ENCODE measurements at regions not wholly inside any gene's neighbourhood (a gene's known extent, or its start where the extent isn't known, plus 50 kb on each side); places are given as distances from the start of the nearest gene placed in this dataset.
A peak's percentile ranks its signal among the peaks of the same experiment; 100 is the strongest.

DNA sequence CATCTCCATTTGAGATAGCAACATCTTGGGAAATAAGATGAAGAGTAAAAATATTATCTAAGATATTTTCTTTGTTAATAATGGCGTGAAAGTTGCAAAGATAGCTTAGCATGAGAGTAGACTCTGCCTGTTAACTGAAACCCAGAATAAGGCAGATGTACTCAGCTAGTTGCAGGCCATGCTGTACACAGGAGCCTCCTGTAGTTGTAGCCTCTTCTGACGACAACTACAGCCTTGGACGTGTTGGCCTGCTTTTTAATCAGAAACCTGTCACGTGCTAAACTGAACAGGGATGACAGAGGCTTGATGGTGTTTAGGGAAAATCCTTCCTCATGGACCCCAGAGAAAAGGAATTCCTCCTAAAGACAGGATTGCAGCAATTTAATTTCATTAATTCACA, 155.1 kb upstream of the TMEM229A start:
- Histone ChIP-seq H3K27me3 (ENCODE audit: insufficient read depth) (no peaks in the 10 kb centered on the region), H3K4me3 (ENCODE audit: low read depth in 2 of 2, low read length in 1 of 2) (no peak overlapping the region), H3K9me2 (no peaks in the 10 kb centered on the region), H3K4me1 (ENCODE audit: control insufficient read depth in 1 of 2, insufficient read depth in 2 of 2, low read depth in 1 of 2, low read length in 1 of 2) (peaks cover 0 to 5% of the 10 kb centered on the region in 2 experiments; a peak in 1 of 4 replicates), H3K79me2 (ENCODE audit: insufficient read depth) (no peaks in the 10 kb centered on the region), H3K9ac (no peak overlapping the region), H2AFZ (ENCODE audit: low read depth) (no peak overlapping the region), H3K9me3 (no peaks in the 10 kb centered on the region), H3F3A (replicated peaks; ENCODE audit: insufficient read depth) (peaks cover 5% of the 10 kb centered on the region), H3K36me3 (replicated peaks in 1 of 2; ENCODE audit: control insufficient read depth in 1 of 2, insufficient read depth in 2 of 2, low read length in 1 of 2) (no peaks in the 10 kb centered on the region), H3K4me2 (no peak overlapping the region), H3K27ac (ENCODE audit: low read depth in 2 of 2, low read length in 1 of 2) (no peak overlapping the region), H4K20me1 (ENCODE audit: insufficient read depth) (no peaks in the 10 kb centered on the region)
- TF ChIP-seq, protein P1, sequence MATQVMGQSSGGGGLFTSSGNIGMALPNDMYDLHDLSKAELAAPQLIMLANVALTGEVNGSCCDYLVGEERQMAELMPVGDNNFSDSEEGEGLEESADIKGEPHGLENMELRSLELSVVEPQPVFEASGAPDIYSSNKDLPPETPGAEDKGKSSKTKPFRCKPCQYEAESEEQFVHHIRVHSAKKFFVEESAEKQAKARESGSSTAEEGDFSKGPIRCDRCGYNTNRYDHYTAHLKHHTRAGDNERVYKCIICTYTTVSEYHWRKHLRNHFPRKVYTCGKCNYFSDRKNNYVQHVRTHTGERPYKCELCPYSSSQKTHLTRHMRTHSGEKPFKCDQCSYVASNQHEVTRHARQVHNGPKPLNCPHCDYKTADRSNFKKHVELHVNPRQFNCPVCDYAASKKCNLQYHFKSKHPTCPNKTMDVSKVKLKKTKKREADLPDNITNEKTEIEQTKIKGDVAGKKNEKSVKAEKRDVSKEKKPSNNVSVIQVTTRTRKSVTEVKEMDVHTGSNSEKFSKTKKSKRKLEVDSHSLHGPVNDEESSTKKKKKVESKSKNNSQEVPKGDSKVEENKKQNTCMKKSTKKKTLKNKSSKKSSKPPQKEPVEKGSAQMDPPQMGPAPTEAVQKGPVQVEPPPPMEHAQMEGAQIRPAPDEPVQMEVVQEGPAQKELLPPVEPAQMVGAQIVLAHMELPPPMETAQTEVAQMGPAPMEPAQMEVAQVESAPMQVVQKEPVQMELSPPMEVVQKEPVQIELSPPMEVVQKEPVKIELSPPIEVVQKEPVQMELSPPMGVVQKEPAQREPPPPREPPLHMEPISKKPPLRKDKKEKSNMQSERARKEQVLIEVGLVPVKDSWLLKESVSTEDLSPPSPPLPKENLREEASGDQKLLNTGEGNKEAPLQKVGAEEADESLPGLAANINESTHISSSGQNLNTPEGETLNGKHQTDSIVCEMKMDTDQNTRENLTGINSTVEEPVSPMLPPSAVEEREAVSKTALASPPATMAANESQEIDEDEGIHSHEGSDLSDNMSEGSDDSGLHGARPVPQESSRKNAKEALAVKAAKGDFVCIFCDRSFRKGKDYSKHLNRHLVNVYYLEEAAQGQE (IDR thresholded peaks at IDR 0.05; ENCODE audit: low read depth, low read length) = no peak
- TF ChIP-seq, protein P2, sequence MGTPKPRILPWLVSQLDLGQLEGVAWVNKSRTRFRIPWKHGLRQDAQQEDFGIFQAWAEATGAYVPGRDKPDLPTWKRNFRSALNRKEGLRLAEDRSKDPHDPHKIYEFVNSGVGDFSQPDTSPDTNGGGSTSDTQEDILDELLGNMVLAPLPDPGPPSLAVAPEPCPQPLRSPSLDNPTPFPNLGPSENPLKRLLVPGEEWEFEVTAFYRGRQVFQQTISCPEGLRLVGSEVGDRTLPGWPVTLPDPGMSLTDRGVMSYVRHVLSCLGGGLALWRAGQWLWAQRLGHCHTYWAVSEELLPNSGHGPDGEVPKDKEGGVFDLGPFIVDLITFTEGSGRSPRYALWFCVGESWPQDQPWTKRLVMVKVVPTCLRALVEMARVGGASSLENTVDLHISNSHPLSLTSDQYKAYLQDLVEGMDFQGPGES (IDR thresholded peaks at IDR 0.05; ENCODE audit: low read depth, low read length) = no peak
- TF ChIP-seq FOXJ3 (CRISPR knock-in tag; IDR thresholded peaks at IDR 0.05) = no peak
- TF ChIP-seq CHD2 (IDR thresholded peaks at IDR 0.05; ENCODE audit: low read length, partially characterized antibody) = no peak
- TF ChIP-seq GABPA (IDR thresholded peaks at IDR 0.05; ENCODE audit: low read depth) = no peak
- TF ChIP-seq MEF2A (IDR thresholded peaks at IDR 0.05; ENCODE audit: borderline replicate concordance, low read depth) = no peak
- no peak for TF ChIP-seq NFIC (IDR thresholded peaks at IDR 0.05; ENCODE audit: borderline replicate concordance)
- DNase-seq = no peak
- WGBS (ENCODE audit: low lambda C conversion rate) = 48% methylated on average over 4 of the region's 4 CpGs
- CTCF ChIA-PET = interaction anchor here (1.0 to 2.8 kb wide), 5 partner anchors 9 to 598 kb away, joined by 3 to 11 read pairs (median 4); no protein-coding TSS in a partner anchor
- POLR2A ChIA-PET = no interaction called here

DNA sequence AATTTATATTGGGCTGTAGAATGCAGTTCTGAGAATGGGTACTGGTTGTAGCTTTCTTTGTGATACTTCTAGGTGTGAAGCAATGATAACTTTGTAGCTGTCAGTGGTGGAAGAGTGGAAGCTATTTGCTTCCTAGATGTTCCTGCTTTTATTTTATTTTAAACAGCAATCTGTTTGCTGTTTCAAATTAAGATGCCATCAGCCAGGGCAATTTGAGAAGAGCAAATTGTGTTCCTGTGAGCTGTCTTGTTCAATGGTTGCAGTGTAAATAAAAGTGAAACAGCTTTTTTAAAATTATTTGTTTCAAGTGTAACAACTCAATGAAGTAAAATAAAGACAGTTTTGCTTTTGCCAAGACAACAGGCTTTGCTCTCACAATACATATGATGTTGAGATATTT, 150.8 kb upstream of the TMEM229A start:
- POLR2A ChIA-PET = no interaction called here
- CTCF ChIA-PET = interaction anchor here (1.5 to 3.2 kb wide), 2 partner anchors 8 to 13 kb away, joined by 4 to 9 read pairs; no protein-coding TSS in a partner anchor
- H3K36me3 ChIP-seq (replicated peaks in 1 of 2; ENCODE audit: control insufficient read depth in 1 of 2, insufficient read depth in 2 of 2, low read length in 1 of 2) = no peaks in the 10 kb centered on the region
- no peak overlapping the region for H2AFZ ChIP-seq (ENCODE audit: low read depth)
- TF ChIP-seq GABPA (IDR thresholded peaks at IDR 0.05; ENCODE audit: low read depth) (no peak), RFX5 (IDR thresholded peaks at IDR 0.05; ENCODE audit: low read length) (no peak), EP300 (IDR thresholded peaks at IDR 0.05; ENCODE audit: borderline replicate concordance in 1 of 2, low read depth in 1 of 2, low read length in 1 of 2) (peak in 1 of 2 experiments; percentile 70; a peak in 2 of 4 replicates), GATA2 (CRISPR knock-in tag; IDR thresholded peaks at IDR 0.05) (peak; percentile 75), JUND (IDR thresholded peaks at IDR 0.05) (no peak), RCOR1 (IDR thresholded peaks at IDR 0.05; ENCODE audit: low read length) (peak; percentile 54; the same call in 1 of the 2 replicates), CHD2 (IDR thresholded peaks at IDR 0.05; ENCODE audit: low read length, partially characterized antibody) (peak; percentile 38)
- TF ChIP-seq, protein P3, sequence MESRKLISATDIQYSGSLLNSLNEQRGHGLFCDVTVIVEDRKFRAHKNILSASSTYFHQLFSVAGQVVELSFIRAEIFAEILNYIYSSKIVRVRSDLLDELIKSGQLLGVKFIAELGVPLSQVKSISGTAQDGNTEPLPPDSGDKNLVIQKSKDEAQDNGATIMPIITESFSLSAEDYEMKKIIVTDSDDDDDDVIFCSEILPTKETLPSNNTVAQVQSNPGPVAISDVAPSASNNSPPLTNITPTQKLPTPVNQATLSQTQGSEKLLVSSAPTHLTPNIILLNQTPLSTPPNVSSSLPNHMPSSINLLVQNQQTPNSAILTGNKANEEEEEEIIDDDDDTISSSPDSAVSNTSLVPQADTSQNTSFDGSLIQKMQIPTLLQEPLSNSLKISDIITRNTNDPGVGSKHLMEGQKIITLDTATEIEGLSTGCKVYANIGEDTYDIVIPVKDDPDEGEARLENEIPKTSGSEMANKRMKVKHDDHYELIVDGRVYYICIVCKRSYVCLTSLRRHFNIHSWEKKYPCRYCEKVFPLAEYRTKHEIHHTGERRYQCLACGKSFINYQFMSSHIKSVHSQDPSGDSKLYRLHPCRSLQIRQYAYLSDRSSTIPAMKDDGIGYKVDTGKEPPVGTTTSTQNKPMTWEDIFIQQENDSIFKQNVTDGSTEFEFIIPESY (IDR thresholded peaks at IDR 0.05; ENCODE audit: borderline replicate concordance, low read depth) = no peak
- H3K4me2 ChIP-seq = no peak overlapping the region
- H3K9me3 ChIP-seq = no peaks in the 10 kb centered on the region
- H3K9me2 ChIP-seq = no peaks in the 10 kb centered on the region
- H3F3A ChIP-seq (replicated peaks; ENCODE audit: insufficient read depth) = no peaks in the 10 kb centered on the region
- no peaks in the 10 kb centered on the region for H4K20me1 ChIP-seq (ENCODE audit: insufficient read depth)
- no peak overlapping the region; a peak in 1 of 4 replicates for H3K27ac ChIP-seq (ENCODE audit: low read depth in 2 of 2, low read length in 1 of 2)
- H3K79me2 ChIP-seq (ENCODE audit: insufficient read depth) = no peaks in the 10 kb centered on the region
- H3K4me1 ChIP-seq (ENCODE audit: control insufficient read depth in 1 of 2, insufficient read depth in 2 of 2, low read depth in 1 of 2, low read length in 1 of 2) = peaks cover 0 to 5% of the 10 kb centered on the region in 2 experiments; a peak in 1 of 4 replicates
- H3K9ac ChIP-seq = no peak overlapping the region
- peak; percentile 20 for DNase-seq
- no peaks in the 10 kb centered on the region for H3K27me3 ChIP-seq (ENCODE audit: insufficient read depth)
- H3K4me3 ChIP-seq (ENCODE audit: low read depth in 2 of 2, low read length in 1 of 2) = no peak overlapping the region

Measured in SK-N-SH (cell line).